Gastroesophageal sphincter (tissue), 4 donors: ENCODE measurements at regions not wholly inside any gene's neighbourhood (a gene's known extent, or its start where the extent isn't known, plus 50 kb on each side); places are given as distances from the start of the nearest gene placed in this dataset.

Source experiments
- ATAC-seq: fragments of 150-250 bp; one replicate; pipeline ENCODE4 v1.9.1; 2016; ENCODE audit warnings: mild to moderate bottlenecking, moderate library complexity
- H3K27ac ChIP-seq, 4 donors: fragments of 200-600 bp; sonication (generic) in 3 of 4; 1 replicate in 3 of 4; 2 replicates in 1 of 4; pipeline ENCODE4 v1.5.1; 2016 to 2019
- H3K27me3 ChIP-seq: fragments of 200-600 bp; sonication (generic); one replicate; pipeline ENCODE4 v1.5.1; 2019
- H3K36me3 ChIP-seq, 2 donors: fragments of 200-600 bp; sonication (generic); one replicate each; pipeline ENCODE4 v1.5.1; 2019; ENCODE audit warnings: control low read depth in 1 of 2
- H3K4me1 ChIP-seq, 3 donors: fragments of 200-600 bp; sonication (generic); 1 replicate in 2 of 3; 2 replicates in 1 of 3; pipeline ENCODE4 v1.5.1; 2016 to 2019; ENCODE audit warnings: control low read depth in 2 of 3
- H3K4me3 ChIP-seq, 2 donors: fragments of 200-600 bp; sonication (generic); one replicate each; pipeline ENCODE4 v1.5.1; 2019; ENCODE audit warnings: mild to moderate bottlenecking in 1 of 2, moderate library complexity in 1 of 2
- H3K9me3 ChIP-seq, 3 donors: fragments of 200-600 bp; sonication (generic); one replicate each; pipeline ENCODE4 v1.5.1; 2017 to 2019; ENCODE audit warnings: control low read depth in 2 of 3
- CTCF ChIP-seq, 4 experiments: fragments of 200-600 bp in 2 of 4; fragments of 450-650 bp in 2 of 4; sonication (generic) in 1 of 4; IDR thresholded peaks; one replicate each; pipeline ENCODE4 v1.5.1; 2017 to 2019; ENCODE audit warnings: antibody characterized with exemption in 4 of 4, mild to moderate bottlenecking in 2 of 4, moderate library complexity in 2 of 4
- EP300 ChIP-seq: sonication (generic); formaldehyde crosslinking; IDR thresholded peaks from one replicate; pipeline ENCODE4 v1.6.1; 2017; ENCODE audit warnings: antibody characterized with exemption, mild to moderate bottlenecking
- POLR2A ChIP-seq, 2 donors: fragments of 450-650 bp; IDR thresholded peaks; one replicate each; pipeline ENCODE4 v1.6.1; 2017; ENCODE audit warnings: antibody characterized with exemption in 2 of 2, mild to moderate bottlenecking in 2 of 2, moderate library complexity in 1 of 2
- POLR2AphosphoS5 ChIP-seq: sonication (generic); formaldehyde crosslinking; IDR thresholded peaks from one replicate; pipeline ENCODE4 v1.6.1; 2017; ENCODE audit warnings: antibody characterized with exemption
- WGBS, 2 donors: methylation state at CpG; one replicate each; pipeline ENCODE4 v1.1.5; 2018; ENCODE audit warnings: low coverage in 1 of 2; 5-methylcytosine and 5-hydroxymethylcytosine counted together

GRCh38 chr2:71887196-71887595, 260.5 kb downstream of the CYP26B1 start:
- Histone ChIP-seq H3K36me3 (no peaks in the 10 kb centered on the region), H3K4me1 (peaks cover 0 to 15% (median 8%) of the 10 kb centered on the region in 3 donors), H3K27me3 (no peaks in the 10 kb centered on the region), H3K4me3 (no peak overlapping the region), H3K27ac (no peak overlapping the region), H3K9me3 (peaks cover 0 to 16% (median 0%) of the 10 kb centered on the region in 3 donors)
- WGBS, 2 donors, result 78 to 83% methylated on average over 1 to 3 of the region's 4 CpGs
- no peak for TF ChIP-seq POLR2AphosphoS5
- no peak for TF ChIP-seq EP300
- no peak for TF ChIP-seq CTCF (IDR thresholded peaks at IDR 0.05)
- TF ChIP-seq POLR2A (IDR thresholded peaks at IDR 0.05), result no peak
- ATAC-seq, result no peak

- Histone ChIP-seq H3K4me3 (no peak overlapping the region), H3K4me1 (peaks cover 0 to 21% (median 13%) of the 10 kb centered on the region in 3 donors), H3K27me3 (no peaks in the 10 kb centered on the region), H3K9me3 (peaks cover 0 to 16% (median 0%) of the 10 kb centered on the region in 3 donors), H3K36me3 (no peaks in the 10 kb centered on the region), H3K27ac (no peak overlapping the region)
- TF ChIP-seq CTCF (IDR thresholded peaks at IDR 0.05) (no peak), POLR2A (IDR thresholded peaks at IDR 0.05) (no peak), EP300 (no peak), POLR2AphosphoS5 (no peak)
- WGBS, 2 donors, result 75 to 78% methylated on average over 1 of the region's 1 CpG
- ATAC-seq, result no peak
These were observed 261.4 kb downstream of the CYP26B1 start for GRCh38 chr2:71886241-71886640.

GRCh38 chr2:71884303-71885042, 263.2 kb downstream of the CYP26B1 start:
- no peak overlapping the region for H3K4me3 ChIP-seq
- H3K9me3 ChIP-seq, result peaks cover 0 to 16% (median 0%) of the 10 kb centered on the region in 3 donors
- no peak for ATAC-seq
- no peaks in the 10 kb centered on the region for H3K27me3 ChIP-seq
- no peak for TF ChIP-seq EP300
- TF ChIP-seq POLR2A (IDR thresholded peaks at IDR 0.05), result no peak
- no peak for TF ChIP-seq CTCF (IDR thresholded peaks at IDR 0.05)
- no peak for TF ChIP-seq POLR2AphosphoS5
- H3K27ac ChIP-seq, result no peak overlapping the region
- 57 to 78% methylated on average over 2 to 3 of the region's 7 CpGs for WGBS, 2 donors
- no peaks in the 10 kb centered on the region for H3K36me3 ChIP-seq
- H3K4me1 ChIP-seq, result peaks cover 0 to 33% (median 16%) of the 10 kb centered on the region in 3 donors

GRCh38 chr2:71882949-71883472, 264.7 kb downstream of the CYP26B1 start:
- no peaks in the 10 kb centered on the region for H3K27me3 ChIP-seq

GRCh38 chr2:71882236-71882946, 265.3 kb downstream of the CYP26B1 start:
- no peaks in the 10 kb centered on the region for H3K36me3 ChIP-seq
- H3K27me3 ChIP-seq, result no peaks in the 10 kb centered on the region
- H3K4me3 ChIP-seq, result no peak overlapping the region
- no peak for ATAC-seq
- peaks cover 0 to 33% (median 16%) of the 10 kb centered on the region in 3 donors for H3K4me1 ChIP-seq
- H3K9me3 ChIP-seq, result peaks cover 0 to 16% (median 0%) of the 10 kb centered on the region in 3 donors
- H3K27ac ChIP-seq, result no peak overlapping the region
- TF ChIP-seq EP300, result no peak
- WGBS, 2 donors, result 51 to 68% methylated on average over 3 to 4 of the region's 8 CpGs

More at GRCh38 chr2:71882949-71883472, 264.7 kb downstream of the CYP26B1 start:
- Histone ChIP-seq H3K4me1 (peaks cover 0 to 33% (median 16%) of the 10 kb centered on the region in 3 donors), H3K4me3 (no peak overlapping the region), H3K27ac (no peak overlapping the region), H3K36me3 (no peaks in the 10 kb centered on the region), H3K9me3 (peaks cover 0 to 16% (median 0%) of the 10 kb centered on the region in 3 donors)
- peak; percentile 67 for ATAC-seq
- 40 to 47% methylated on average over 1 to 3 of the region's 8 CpGs for WGBS, 2 donors
- TF ChIP-seq EP300, result no peak
- peak; percentile 72 for TF ChIP-seq POLR2AphosphoS5
